Hepatocyte (in vitro differentiated cells): ENCODE measurements at regions not wholly inside any gene's neighbourhood (a gene's known extent, or its start where the extent isn't known, plus 50 kb on each side); places are given as distances from the start of the nearest gene placed in this dataset.

Experiments used
- DNase-seq: peaks from one replicate; pipeline ENCODE4 v3.0.0-alpha.2; 2016; ENCODE audit warnings: low spot score
- H2AFZ ChIP-seq: fragments of 200-600 bp; sonication (generic); 2 replicates; pipeline ENCODE4 v1.6.0; 2016; ENCODE audit warnings: antibody characterized with exemption, mild to moderate bottlenecking
- H3K27ac ChIP-seq: fragments of 200-600 bp; sonication (generic); 2 replicates; pipeline ENCODE4 v1.5.1; 2016; ENCODE audit warnings: mild to moderate bottlenecking
- H3K27me3 ChIP-seq: fragments of 200-600 bp; sonication (generic); 2 replicates; pipeline ENCODE4 v1.6.1; 2016
- H3K36me3 ChIP-seq: fragments of 200-600 bp; sonication (generic); replicated peaks from 2 replicates; pipeline ENCODE4 v1.5.1; 2016; ENCODE audit warnings: low read depth; ENCODE audit not compliant: insufficient read depth
- H3K4me1 ChIP-seq: fragments of 200-600 bp; sonication (generic); 2 replicates; pipeline ENCODE4 v1.5.1; 2016; ENCODE audit warnings: mild to moderate bottlenecking, moderate library complexity; ENCODE audit not compliant: insufficient read depth
- H3K4me2 ChIP-seq: fragments of 200-600 bp; sonication (generic); 2 replicates; pipeline ENCODE4 v1.6.0; 2016
- H3K4me3 ChIP-seq: fragments of 200-600 bp; sonication (generic); 2 replicates; pipeline ENCODE4 v1.5.1; 2016; ENCODE audit warnings: mild to moderate bottlenecking
- H3K79me2 ChIP-seq: fragments of 200-600 bp; sonication (generic); 2 replicates; pipeline ENCODE4 v1.6.0; 2017; ENCODE audit warnings: mild to moderate bottlenecking
- H3K9me2 ChIP-seq: fragments of 200-600 bp; sonication (generic); replicated peaks from 2 replicates; pipeline ENCODE4 v1.6.0; 2017; ENCODE audit warnings: mild to moderate bottlenecking; ENCODE audit not compliant: insufficient read depth
- H3K9me3 ChIP-seq: fragments of 200-600 bp; sonication (generic); 2 replicates; pipeline ENCODE4 v1.5.1; 2016; ENCODE audit warnings: low read depth, mild to moderate bottlenecking
- H4K20me1 ChIP-seq: fragments of 200-600 bp; sonication (generic); 2 replicates; pipeline ENCODE4 v1.6.0; 2016; ENCODE audit warnings: mild to moderate bottlenecking; ENCODE audit not compliant: insufficient read depth, poor library complexity, severe bottlenecking
- EZH2 ChIP-seq: fragments of 200-600 bp; sonication (generic); IDR thresholded peaks from 2 replicates; pipeline ENCODE4 v1.6.1; 2016; ENCODE audit warnings: antibody characterized with exemption, mild to moderate bottlenecking, borderline replicate concordance
- EZH2phosphoT487 ChIP-seq: fragments of 200-600 bp; sonication (generic); IDR thresholded peaks from one replicate; pipeline ENCODE4 v1.6.1; 2018; ENCODE audit warnings: antibody characterized with exemption, mild to moderate bottlenecking, low read depth, moderate library complexity; ENCODE audit not compliant: unreplicated experiment, severe bottlenecking
- WGBS: methylation state at CpG from one replicate; pipeline ENCODE4 v1.1.6; 2016; ENCODE audit warnings: low lambda C conversion rate; ENCODE audit errors: missing lambda C conversion rate; 5-methylcytosine and 5-hydroxymethylcytosine counted together
- TF ChIP-seq, protein P1 (sequence below): fragments of 200-600 bp; sonication (generic); IDR thresholded peaks from 2 replicates; pipeline ENCODE4 v1.5.1; 2016; ENCODE audit warnings: antibody characterized with exemption, mild to moderate bottlenecking; ENCODE audit not compliant: poor library complexity

DNA sequence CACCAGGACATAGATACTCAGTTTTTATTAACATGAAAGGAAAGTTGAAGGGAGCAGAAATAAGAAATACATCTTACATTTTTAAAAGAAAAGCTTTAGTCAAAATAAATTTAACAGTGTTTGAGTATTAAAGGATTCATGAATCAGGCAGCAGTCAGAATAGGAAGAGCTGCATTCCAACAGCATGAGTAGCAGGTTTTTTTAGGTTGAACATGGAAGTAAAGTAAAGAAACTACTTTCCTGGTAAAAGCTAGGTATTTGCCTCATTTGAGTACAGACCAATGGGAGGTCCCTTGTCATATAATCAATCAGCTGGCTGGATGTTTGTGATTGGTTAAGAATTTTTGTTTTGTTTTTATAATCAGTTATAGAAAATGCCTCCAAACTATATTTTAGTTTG, 645.9 kb upstream of the INTU start:
- Histone ChIP-seq H3K27me3 (no peaks in the 10 kb centered on the region), H3K36me3 (no peaks in the 10 kb centered on the region), H3K9me2 (no peaks in the 10 kb centered on the region), H3K79me2 (no peaks in the 10 kb centered on the region), H4K20me1 (no peaks in the 10 kb centered on the region), H3K4me1 (no peaks in the 10 kb centered on the region), H3K4me3 (no peak overlapping the region), H2AFZ (no peak overlapping the region), H3K27ac (no peak overlapping the region), H3K4me2 (no peak overlapping the region), H3K9me3 (no peaks in the 10 kb centered on the region)
- no peak for DNase-seq
- TF ChIP-seq EZH2 = no peak
- no peak for TF ChIP-seq EZH2phosphoT487
- TF ChIP-seq, protein P1, sequence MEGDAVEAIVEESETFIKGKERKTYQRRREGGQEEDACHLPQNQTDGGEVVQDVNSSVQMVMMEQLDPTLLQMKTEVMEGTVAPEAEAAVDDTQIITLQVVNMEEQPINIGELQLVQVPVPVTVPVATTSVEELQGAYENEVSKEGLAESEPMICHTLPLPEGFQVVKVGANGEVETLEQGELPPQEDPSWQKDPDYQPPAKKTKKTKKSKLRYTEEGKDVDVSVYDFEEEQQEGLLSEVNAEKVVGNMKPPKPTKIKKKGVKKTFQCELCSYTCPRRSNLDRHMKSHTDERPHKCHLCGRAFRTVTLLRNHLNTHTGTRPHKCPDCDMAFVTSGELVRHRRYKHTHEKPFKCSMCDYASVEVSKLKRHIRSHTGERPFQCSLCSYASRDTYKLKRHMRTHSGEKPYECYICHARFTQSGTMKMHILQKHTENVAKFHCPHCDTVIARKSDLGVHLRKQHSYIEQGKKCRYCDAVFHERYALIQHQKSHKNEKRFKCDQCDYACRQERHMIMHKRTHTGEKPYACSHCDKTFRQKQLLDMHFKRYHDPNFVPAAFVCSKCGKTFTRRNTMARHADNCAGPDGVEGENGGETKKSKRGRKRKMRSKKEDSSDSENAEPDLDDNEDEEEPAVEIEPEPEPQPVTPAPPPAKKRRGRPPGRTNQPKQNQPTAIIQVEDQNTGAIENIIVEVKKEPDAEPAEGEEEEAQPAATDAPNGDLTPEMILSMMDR = no peak

DNA sequence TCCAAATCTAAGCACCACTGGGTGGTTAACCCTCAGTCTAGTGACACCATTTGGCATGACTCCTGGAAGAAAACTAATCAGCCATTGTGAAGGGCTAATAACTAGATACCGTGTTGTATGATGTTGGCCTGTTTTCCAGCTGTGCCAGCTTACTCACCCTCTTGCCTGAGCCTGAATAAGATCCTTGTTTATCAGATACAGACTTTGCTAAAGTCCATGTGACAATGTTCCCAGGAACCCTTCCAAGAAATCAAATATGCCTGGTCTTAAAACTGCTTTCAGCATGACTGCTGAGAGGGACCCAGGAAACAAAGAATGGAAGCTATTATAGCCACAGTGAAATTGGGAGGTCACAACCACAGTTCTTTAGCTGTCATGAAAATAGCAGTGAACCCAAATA, 640.8 kb upstream of the INTU start:
- no peaks in the 10 kb centered on the region for H3K27me3 ChIP-seq
- no peak overlapping the region for H3K4me3 ChIP-seq
- H3K4me1 ChIP-seq = no peaks in the 10 kb centered on the region
- no peaks in the 10 kb centered on the region for H3K9me3 ChIP-seq
- TF ChIP-seq, protein P1 = no peak
- TF ChIP-seq EZH2phosphoT487 (no peak), EZH2 (no peak)
- no peak overlapping the region for H3K27ac ChIP-seq
- DNase-seq = no peak
- no peak overlapping the region for H2AFZ ChIP-seq
- no peaks in the 10 kb centered on the region for H3K79me2 ChIP-seq
- no peak overlapping the region for H3K4me2 ChIP-seq
- no peaks in the 10 kb centered on the region for H4K20me1 ChIP-seq
- H3K36me3 ChIP-seq = no peaks in the 10 kb centered on the region
- H3K9me2 ChIP-seq = no peaks in the 10 kb centered on the region
- 89% methylated on average over 1 of the region's 1 CpG for WGBS

DNA sequence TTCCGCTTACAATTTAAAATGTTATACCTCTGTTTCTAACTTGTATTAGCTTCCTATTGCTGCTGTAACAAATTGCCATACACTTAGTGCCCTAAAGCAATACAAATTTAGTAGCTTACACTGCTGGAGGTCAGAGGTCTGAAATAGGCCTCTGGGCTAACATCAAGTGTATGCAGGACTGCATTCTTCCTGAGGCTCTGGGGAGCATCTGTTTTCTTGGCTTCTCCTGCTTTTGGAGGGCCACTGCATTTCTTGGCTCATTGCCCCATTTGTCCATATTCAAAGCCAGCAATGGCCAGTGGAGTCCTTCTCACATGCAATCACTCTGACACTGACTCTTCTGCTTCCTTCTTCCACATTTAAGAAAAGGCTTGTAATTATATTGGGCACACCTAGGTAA, 639.8 kb upstream of the INTU start:
- WGBS = 100% methylated on average over 1 of the region's 1 CpG
- H2AFZ ChIP-seq = no peak overlapping the region
- no peaks in the 10 kb centered on the region for H3K36me3 ChIP-seq
- H3K4me1 ChIP-seq = no peaks in the 10 kb centered on the region
- DNase-seq = no peak
- no peaks in the 10 kb centered on the region for H3K9me3 ChIP-seq
- no peak overlapping the region for H3K4me3 ChIP-seq
- no peak overlapping the region for H3K4me2 ChIP-seq
- no peaks in the 10 kb centered on the region for H3K9me2 ChIP-seq
- TF ChIP-seq, protein P1 = no peak
- TF ChIP-seq EZH2 = no peak
- H3K27ac ChIP-seq = no peak overlapping the region
- no peaks in the 10 kb centered on the region for H3K79me2 ChIP-seq
- no peaks in the 10 kb centered on the region for H4K20me1 ChIP-seq
- H3K27me3 ChIP-seq = no peaks in the 10 kb centered on the region

DNA sequence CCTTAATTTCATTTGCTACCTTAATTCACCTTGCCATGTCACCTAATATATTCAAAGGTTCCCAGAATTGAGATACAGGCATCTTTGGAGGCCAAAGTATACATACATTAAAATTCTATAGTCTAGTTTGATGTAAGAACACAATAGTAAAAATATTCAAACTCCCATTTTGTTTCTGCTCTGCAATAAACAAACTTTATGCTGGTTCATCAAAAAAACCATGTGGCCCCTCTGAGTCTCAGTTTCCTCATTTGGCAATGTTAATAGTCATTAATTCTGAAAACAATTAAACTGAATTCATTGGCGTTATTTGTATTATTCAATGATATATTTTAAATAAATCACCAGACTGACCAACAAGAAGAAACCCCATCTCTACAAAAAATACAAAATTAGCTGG, 639.4 kb upstream of the INTU start:
- DNase-seq = no peak
- Histone ChIP-seq H3K36me3 (no peaks in the 10 kb centered on the region), H3K27ac (no peak overlapping the region), H3K79me2 (no peaks in the 10 kb centered on the region), H3K9me2 (no peaks in the 10 kb centered on the region), H2AFZ (no peak overlapping the region), H3K9me3 (no peaks in the 10 kb centered on the region), H4K20me1 (no peaks in the 10 kb centered on the region), H3K27me3 (no peaks in the 10 kb centered on the region), H3K4me3 (no peak overlapping the region), H3K4me1 (no peaks in the 10 kb centered on the region), H3K4me2 (no peak overlapping the region)
- WGBS = 96% methylated on average over 1 of the region's 1 CpG
- TF ChIP-seq, protein P1 = no peak
- TF ChIP-seq EZH2phosphoT487 = no peak
- no peak for TF ChIP-seq EZH2
